Endothelial cell of umbilical vein (primary cell): ENCODE measurements at regions not wholly inside any gene's neighbourhood (a gene's known extent, or its start where the extent isn't known, plus 50 kb on each side); places are given as distances from the start of the nearest gene placed in this dataset.

Experiments used
- BruUV-seq: library from RNA; stranded (reverse); fragments of 400-500 nt; replicated peaks from 2 replicates; lab custom pipeline; 2021; lab: Mats Ljungman, UMichigan
- CTCF ChIA-PET: fragments of 300-600, 350-600 bp; sonication (Branson Sonifier 250); formaldehyde crosslinking; loops from one replicate; lab custom pipeline; 2021; ENCODE audit warnings: antibody characterized with exemption, inconsistent platforms; lab: Charles Lee
- POLR2A ChIA-PET: fragments of 300-600, 350-600 bp; sonication (Branson Sonifier 250); formaldehyde crosslinking; loops from one replicate; lab custom pipeline; 2021; ENCODE audit warnings: antibody characterized with exemption, inconsistent platforms; lab: Charles Lee
- DNase-seq: peaks from one replicate; pipeline ENCODE4 v3.0.0-alpha.2; 2011; ENCODE audit warnings: low read depth, low spot score
- FAIRE-seq: peaks from 2 replicates; lab custom pipeline; 2011; peaks lifted over from hg19 to GRCh38; lab: Jason Lieb, UNC
- H2AFZ ChIP-seq: 2 replicates; pipeline ENCODE4 v1.6.0; 2012; ENCODE audit warnings: low read depth, low read length, control low read depth, inconsistent platforms
- H3K27ac ChIP-seq: 2 replicates; pipeline ENCODE4 v1.5.1; 2011; ENCODE audit warnings: low read depth, mild to moderate bottlenecking, control low read depth, low read length, moderate library complexity; ENCODE audit not compliant: insufficient read depth
- H3K27me3 ChIP-seq, 2 experiments: 2 replicates each; pipeline versions ENCODE4 v1.6.0 to v1.6.1; 2011; ENCODE audit warnings: low read length in 2 of 2, mixed read lengths in 1 of 2; ENCODE audit not compliant: control insufficient read depth in 2 of 2, insufficient read depth in 2 of 2
- H3K36me3 ChIP-seq, 2 experiments: 2 replicates in 1 of 2; 3 replicates in 1 of 2; pipeline ENCODE4 v1.5.1; 2011; ENCODE audit warnings: low read length in 2 of 2, mild to moderate bottlenecking in 1 of 2, moderate library complexity in 1 of 2; ENCODE audit not compliant: control insufficient read depth in 2 of 2, insufficient read depth in 2 of 2; ENCODE audit errors: extremely low read depth in 1 of 2
- H3K4me1 ChIP-seq: 3 replicates; pipeline ENCODE4 v1.5.1; 2011; ENCODE audit warnings: mild to moderate bottlenecking, low read length; ENCODE audit not compliant: control insufficient read depth, insufficient read depth; ENCODE audit errors: extremely low read depth
- H3K4me2 ChIP-seq: 2 replicates; pipeline ENCODE4 v1.6.1; 2011; ENCODE audit warnings: low read length, control low read depth, mixed read lengths; ENCODE audit not compliant: insufficient read depth
- H3K4me3 ChIP-seq, 3 experiments: fragments of 200-600 bp in 1 of 3; sonication (generic), shearing (Covaris generic) in 1 of 3; replicated peaks in 1 of 3; 2 replicates each; pipeline ENCODE4 v1.5.1; 2011 to 2016; ENCODE audit warnings: control low read depth in 3 of 3, low read length in 3 of 3, mild to moderate bottlenecking in 2 of 3, inconsistent platforms in 1 of 3, low read depth in 1 of 3, moderate library complexity in 1 of 3; ENCODE audit not compliant: insufficient read depth in 1 of 3
- H3K79me2 ChIP-seq: 2 replicates; pipeline ENCODE4 v1.6.0; 2012; ENCODE audit warnings: low read length, inconsistent platforms; ENCODE audit not compliant: control insufficient read depth, insufficient read depth
- H3K9ac ChIP-seq: replicated peaks from 2 replicates; pipeline ENCODE3; 2011; ENCODE audit warnings: low read length, control low read depth; ENCODE audit not compliant: insufficient read depth; ENCODE audit errors: extremely low read depth
- H3K9me1 ChIP-seq: replicated peaks from 3 replicates; pipeline ENCODE4 v1.6.0; 2011; ENCODE audit warnings: mild to moderate bottlenecking, low read length; ENCODE audit not compliant: control insufficient read depth, insufficient read depth; ENCODE audit errors: extremely low read depth
- H3K9me3 ChIP-seq: replicated peaks from 2 replicates; pipeline ENCODE4 v1.5.1; 2012; ENCODE audit warnings: low read length, inconsistent platforms; ENCODE audit not compliant: control insufficient read depth, insufficient read depth
- H4K20me1 ChIP-seq: replicated peaks from 2 replicates; pipeline ENCODE3; 2011; ENCODE audit warnings: mild to moderate bottlenecking, low read length; ENCODE audit not compliant: control insufficient read depth, insufficient read depth; ENCODE audit errors: extremely low read depth
- CTCF ChIP-seq, 2 donors: IDR thresholded peaks; 1 replicate in 1 of 2; 2 replicates in 1 of 2; pipeline ENCODE4 v1.5.1; 2011; ENCODE audit warnings: low read length in 2 of 2, mild to moderate bottlenecking in 2 of 2, moderate library complexity in 2 of 2, control low read depth in 1 of 2, inconsistent platforms in 1 of 2, low read depth in 1 of 2; ENCODE audit not compliant: insufficient read depth in 1 of 2; ENCODE audit errors: extremely low read depth in 1 of 2
- EZH2 ChIP-seq: IDR thresholded peaks from 2 replicates; pipeline ENCODE4 v1.6.1; 2012; ENCODE audit warnings: borderline replicate concordance, low read depth, mild to moderate bottlenecking, moderate library complexity, low read length, inconsistent platforms; ENCODE audit not compliant: severe bottlenecking
- FOS ChIP-seq: IDR thresholded peaks from 2 replicates; pipeline ENCODE4 v1.6.1; 2011; ENCODE audit warnings: mild to moderate bottlenecking, low read length, moderate library complexity, borderline replicate concordance; ENCODE audit not compliant: insufficient read depth
- GATA2 ChIP-seq: IDR thresholded peaks from 2 replicates; pipeline ENCODE4 v1.7.0; 2011; ENCODE audit warnings: low read depth, mild to moderate bottlenecking, moderate library complexity, mixed read lengths, low read length; ENCODE audit not compliant: insufficient read length, insufficient read depth
- JUN ChIP-seq: IDR thresholded peaks from 2 replicates; pipeline ENCODE4 v1.6.1; 2011; ENCODE audit warnings: borderline replicate concordance, low read depth; ENCODE audit not compliant: insufficient read length, insufficient read depth
- MAX ChIP-seq: IDR thresholded peaks from 2 replicates; pipeline ENCODE4 v1.6.1; 2011; ENCODE audit not compliant: insufficient read depth, insufficient read length
- MYC ChIP-seq: IDR thresholded peaks from one replicate; pipeline ENCODE4 v1.6.1; 2011; ENCODE audit warnings: mild to moderate bottlenecking, low read depth, low read length
- POLR2A ChIP-seq: IDR thresholded peaks from 2 replicates; pipeline ENCODE4 v1.6.1; 2012; ENCODE audit warnings: low read depth, mild to moderate bottlenecking, control low read depth, low read length
- POLR2AphosphoS5 ChIP-seq: IDR thresholded peaks from 2 replicates; pipeline ENCODE4 v1.6.1; 2012; ENCODE audit warnings: low read depth, mild to moderate bottlenecking, control low read depth, low read length, moderate library complexity; ENCODE audit not compliant: insufficient read depth
- dilution Hi-C: fragments of 300-500 bp; cut with MboI; formaldehyde crosslinking; loops from one replicate; pipeline ENCODE4 v1.15.0; 2019; ENCODE audit warnings: low sequenced_read_pairs; ENCODE audit not compliant: extremely low pct_ligation_motif_present
- intact Hi-C: fragments of 100-400 bp; cut with micrococcal nuclease; formaldehyde crosslinking; loops from one replicate; pipeline ENCODE4 v1.10.0; 2022

GRCh38 chr11:70624598-70624993 lies 226.3 kb downstream of the CTTN start:
- FAIRE-seq: no peak
- Histone ChIP-seq H4K20me1 (no peaks in the 10 kb centered on the region), H3K27ac (no peak overlapping the region), H3K9ac (no peak overlapping the region), H3K4me1 (no peaks in the 10 kb centered on the region), H3K36me3 (no peaks in the 10 kb centered on the region), H3K9me1 (no peaks in the 10 kb centered on the region), H3K9me3 (no peaks in the 10 kb centered on the region), H2AFZ (no peak overlapping the region), H3K79me2 (no peaks in the 10 kb centered on the region), H3K4me2 (no peak overlapping the region), H3K4me3 (no peak overlapping the region), H3K27me3 (no peaks in the 10 kb centered on the region)
- dilution Hi-C loops: no loop called here
- ChIA-PET POLR2A (no interaction called here), CTCF (no interaction called here)
- intact Hi-C loops: no loop called here
- no TSS peak for BruUV-seq
- no peak for DNase-seq
- TF ChIP-seq MAX (no peak), JUN (no peak), POLR2A (no peak), POLR2AphosphoS5 (no peak), MYC (no peak), GATA2 (no peak), FOS (no peak), CTCF (IDR thresholded peaks at IDR 0.05; ENCODE audit: extremely low read depth in 1 of 2, insufficient read depth in 1 of 2, low read depth in 1 of 2, low read length in 2 of 2) (no peak), EZH2 (no peak)
